IPS-18c (cell line): ENCODE measurements at regions not wholly inside any gene's neighbourhood (a gene's known extent, or its start where the extent isn't known, plus 50 kb on each side); places are given as distances from the start of the nearest gene placed in this dataset.

Experiments
- H3K4me3 ChIP-seq: 2 replicates; pipeline ENCODE4 v1.7.0; 2013; ENCODE audit warnings: low read depth, mild to moderate bottlenecking, low read length, moderate library complexity; ENCODE audit not compliant: insufficient read depth
- H3K9me3 ChIP-seq: one replicate; pipeline ENCODE4 v1.6.1; 2013; ENCODE audit warnings: mild to moderate bottlenecking, low read length, moderate library complexity; ENCODE audit not compliant: control insufficient read depth, insufficient read depth

- Histone ChIP-seq H3K9me3 (no peaks in the 10 kb centered on the region), H3K4me3 (no peak overlapping the region)
Observed at GRCh38 chr16:85420501-85421337, 192.4 kb upstream of the GSE1 start.

DNA sequence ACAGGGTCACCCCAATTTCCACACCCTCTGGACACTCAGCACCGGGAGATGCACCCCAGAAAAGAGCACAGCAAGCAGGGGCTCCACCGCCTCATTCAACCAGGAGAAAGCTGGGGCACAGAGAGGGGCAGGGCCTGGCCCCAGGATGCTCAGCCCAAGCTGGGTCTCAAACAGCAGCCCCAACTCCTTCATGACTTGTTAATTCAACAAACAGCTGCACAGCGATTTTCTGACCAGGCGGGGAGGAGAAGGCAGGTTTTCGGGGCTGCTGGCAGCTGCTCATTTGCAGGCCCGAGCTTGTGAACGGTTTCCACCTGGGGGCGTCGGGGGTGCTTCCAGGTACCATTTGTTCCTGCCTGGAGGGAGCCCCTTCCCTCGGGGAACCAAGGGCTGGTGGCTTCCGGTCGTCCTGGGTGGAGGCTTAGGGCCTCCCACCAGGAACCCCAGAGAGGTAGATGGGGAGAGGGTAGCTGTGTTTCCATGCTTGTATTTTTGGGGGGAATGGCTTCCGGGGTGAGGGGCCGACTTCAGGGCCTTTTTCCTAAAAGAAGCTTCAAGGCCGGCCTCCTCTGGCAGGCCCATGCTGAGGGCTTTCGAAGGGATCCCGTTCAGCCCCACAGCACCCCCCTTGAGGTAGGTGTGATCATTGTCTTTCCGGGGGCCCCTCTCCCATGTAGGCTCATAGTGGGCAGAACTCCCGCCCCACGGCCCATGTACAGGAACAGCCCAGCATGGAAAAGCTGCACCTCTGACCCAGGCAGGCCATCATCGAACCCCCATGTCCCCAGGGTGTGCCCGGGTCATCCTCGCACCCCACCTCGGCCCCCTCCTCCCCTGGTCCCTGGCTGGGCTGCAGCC is 191.6 kb upstream of the GSE1 start:
- no peaks in the 10 kb centered on the region for H3K9me3 ChIP-seq
- no peak overlapping the region for H3K4me3 ChIP-seq

DNA sequence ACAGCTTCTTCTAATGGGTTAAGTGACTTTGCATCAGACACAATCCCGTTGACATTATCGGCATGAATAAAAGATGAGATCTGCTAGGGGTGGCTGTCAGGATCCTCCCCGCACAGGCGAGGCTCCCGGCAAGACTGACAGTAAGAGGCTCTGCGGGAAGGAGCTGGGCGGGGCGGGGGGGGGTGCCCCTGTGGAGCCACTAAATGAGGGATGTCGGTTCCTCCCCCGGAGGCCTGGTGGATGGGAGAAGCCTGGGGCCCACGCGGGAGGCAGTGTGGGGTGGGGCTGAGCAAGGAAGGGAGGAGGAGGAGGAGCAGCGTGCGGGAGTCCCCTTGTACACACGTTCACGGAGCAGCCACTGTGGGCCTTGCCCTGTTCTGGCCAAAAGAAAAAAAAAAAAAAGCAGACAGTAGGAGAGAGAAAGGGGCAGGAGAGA is 190.9 kb upstream of the GSE1 start:
- H3K9me3 ChIP-seq = no peaks in the 10 kb centered on the region
- H3K4me3 ChIP-seq = no peak overlapping the region

- Histone ChIP-seq H3K4me3 (no peak overlapping the region), H3K9me3 (no peaks in the 10 kb centered on the region)
Observed at GRCh38 chr16:85422632-85423550, 190.2 kb upstream of the GSE1 start.

DNA sequence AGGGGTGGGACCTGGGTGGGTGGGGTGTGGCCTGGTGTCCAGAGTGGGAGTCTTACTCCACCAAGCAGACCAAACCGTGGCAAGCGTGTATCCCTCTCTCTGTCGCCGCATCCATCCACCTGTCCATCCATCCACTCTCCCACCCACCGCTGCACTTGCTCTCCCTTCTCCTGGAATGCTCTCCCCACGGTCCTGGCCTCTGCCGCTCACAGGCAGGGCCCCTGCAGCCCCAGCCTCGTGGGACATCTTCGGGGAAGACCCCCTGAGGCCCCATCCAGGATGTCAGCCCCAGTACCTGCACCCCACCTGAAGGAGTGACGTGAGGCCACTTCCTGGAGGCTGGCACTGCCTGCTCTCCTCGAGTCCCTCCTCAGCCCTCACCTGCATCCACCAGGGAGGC is 189.5 kb upstream of the GSE1 start:
- Histone ChIP-seq H3K4me3 (no peak overlapping the region), H3K9me3 (no peaks in the 10 kb centered on the region)

DNA sequence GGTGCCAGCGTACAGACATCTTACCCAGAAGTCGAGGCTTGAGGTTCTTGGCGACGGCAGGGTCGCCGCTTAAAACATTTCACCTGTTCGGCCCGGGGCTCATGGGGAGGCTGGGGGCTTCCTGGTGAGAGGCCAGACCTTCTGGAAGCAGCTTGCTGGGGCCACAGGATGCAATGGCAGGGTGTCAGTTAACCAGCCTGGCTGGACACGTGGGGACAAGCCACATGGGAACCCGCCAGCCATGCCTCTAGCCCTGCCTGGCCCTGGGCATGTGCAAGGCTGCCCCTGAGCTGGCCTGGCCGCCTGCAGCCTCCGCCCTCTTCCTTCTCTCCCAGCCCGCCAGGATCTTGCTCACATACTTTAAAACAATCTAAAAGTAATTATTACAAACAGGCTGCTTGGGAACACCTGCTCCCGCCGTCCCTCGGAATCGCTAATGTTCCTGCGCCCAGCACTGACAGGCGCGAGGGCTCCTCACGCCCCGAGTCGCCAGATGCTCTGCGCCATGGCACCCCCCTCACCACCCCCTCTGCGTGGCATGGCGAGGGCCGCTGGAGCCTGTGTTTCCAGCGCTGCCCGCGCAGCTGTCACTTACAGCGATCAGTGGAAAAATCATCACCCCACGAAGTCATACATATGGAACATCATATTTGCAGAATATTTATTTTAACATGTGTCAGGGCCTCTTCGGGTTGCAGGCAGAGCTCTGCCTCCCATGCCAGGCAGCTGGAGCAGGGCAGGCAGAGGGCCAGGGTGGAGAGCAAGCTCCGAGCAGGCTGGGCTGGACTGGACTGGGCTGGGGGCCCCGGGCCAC is 188.7 kb upstream of the GSE1 start:
- Histone ChIP-seq H3K9me3 (no peaks in the 10 kb centered on the region), H3K4me3 (no peak overlapping the region)

GRCh38 chr16:85425074-85425662 is 188.0 kb upstream of the GSE1 start:
- H3K9me3 ChIP-seq = no peaks in the 10 kb centered on the region

DNA sequence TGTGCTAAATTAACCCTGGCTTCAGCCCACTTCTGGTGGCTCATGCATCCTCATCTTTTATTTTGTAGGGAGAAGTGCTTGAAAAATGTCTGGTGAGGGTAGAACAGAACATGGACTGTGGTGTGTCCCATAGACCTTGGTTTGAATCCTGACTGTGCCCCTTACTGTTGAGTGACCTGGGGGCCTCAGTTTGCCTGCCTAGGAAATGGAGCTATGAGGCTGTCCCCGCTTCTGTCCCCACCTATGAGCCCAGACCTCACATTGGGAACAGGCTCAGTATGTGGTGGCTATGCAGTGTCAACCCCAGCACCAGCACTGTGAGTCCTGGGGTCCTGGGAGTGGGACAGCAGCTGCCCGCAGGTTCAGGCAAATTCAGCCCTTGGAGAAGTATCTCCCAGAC is 186.3 kb upstream of the GSE1 start:
- Histone ChIP-seq H3K4me3 (no peak overlapping the region), H3K9me3 (no peaks in the 10 kb centered on the region)

More at GRCh38 chr16:85425074-85425662, 188.0 kb upstream of the GSE1 start:
- no peak overlapping the region for H3K4me3 ChIP-seq

GRCh38 chr16:85428168-85428898 is 184.8 kb upstream of the GSE1 start:
- Histone ChIP-seq H3K4me3 (no peak overlapping the region), H3K9me3 (no peaks in the 10 kb centered on the region)

DNA sequence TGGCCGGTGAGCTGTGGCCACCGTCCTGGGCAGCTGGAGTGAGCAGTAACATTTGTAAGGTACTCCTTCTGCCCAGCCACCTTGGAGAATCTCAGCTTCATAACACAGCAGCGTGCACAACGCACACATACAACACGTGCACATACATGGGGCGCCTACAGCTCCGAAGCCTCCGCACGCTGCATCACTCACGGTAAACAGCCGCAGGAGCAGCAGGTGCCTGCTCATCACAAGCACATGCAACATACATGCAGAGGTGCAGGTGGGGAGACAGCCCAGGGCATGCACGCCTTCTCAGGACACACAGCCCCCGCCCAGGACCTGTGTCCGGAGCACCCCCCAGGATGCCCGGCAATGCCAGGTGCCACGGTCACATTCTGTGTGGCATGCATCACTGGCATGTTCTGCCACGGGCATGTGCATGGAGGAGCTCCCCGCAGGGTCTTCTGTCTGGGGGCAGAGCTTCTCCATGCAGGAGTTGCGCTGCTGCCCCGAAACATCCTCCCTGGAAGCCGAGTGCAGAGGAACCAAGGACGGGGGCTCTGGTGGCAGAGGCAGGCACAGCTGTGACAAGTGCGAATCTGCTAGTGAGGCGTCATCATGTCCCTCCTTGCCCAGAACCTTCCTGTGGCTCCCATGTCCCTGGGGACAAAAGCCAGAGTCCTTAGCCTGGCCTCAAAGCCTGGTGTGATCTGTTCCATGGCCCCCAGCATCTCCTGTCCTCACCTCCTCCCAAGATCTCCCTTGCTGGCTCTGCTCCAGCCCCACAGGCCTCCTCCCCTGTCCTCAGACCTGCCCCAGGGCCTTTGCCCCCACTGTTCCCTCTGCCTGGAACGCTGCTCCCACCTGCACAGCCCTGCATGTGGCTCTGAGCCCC is 184.0 kb upstream of the GSE1 start:
- Histone ChIP-seq H3K9me3 (no peaks in the 10 kb centered on the region), H3K4me3 (no peak overlapping the region)

DNA sequence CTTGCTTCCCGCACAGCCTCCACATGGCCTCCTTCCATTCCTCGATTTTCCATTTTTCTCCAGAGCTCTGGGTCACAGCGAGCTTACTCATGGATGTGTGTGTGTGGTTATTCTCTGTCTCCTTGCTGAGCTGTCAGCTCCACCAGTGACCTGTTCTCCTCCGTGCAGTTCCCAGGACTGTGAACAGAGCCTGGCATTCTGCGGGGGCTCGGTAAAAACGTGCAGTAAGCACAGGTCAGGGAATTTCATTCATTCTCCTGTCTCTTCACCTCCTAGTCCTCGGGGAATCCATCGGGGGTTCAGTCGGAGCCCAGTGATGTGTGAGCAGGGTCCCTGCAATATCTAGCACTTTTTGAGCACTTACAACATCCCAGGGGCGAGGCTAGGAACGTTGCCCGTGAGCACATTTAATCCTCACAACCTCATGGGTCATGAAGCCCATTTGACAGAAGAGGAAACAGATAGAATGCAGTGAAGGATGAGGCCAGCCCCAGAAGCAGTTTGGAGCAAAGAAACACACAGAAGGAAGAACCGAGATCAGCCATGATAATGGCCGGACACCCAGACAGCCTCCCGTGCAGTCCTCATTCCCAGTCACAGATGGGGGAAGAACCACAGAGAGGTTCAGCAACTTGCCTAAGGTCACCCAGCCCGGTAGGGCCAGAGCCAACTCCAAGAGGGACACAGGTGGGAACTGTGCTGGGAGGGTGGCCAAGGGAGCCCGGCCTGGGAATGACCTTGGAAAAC is 183.2 kb upstream of the GSE1 start:
- no peaks in the 10 kb centered on the region for H3K9me3 ChIP-seq
- no peak overlapping the region for H3K4me3 ChIP-seq

- no peak overlapping the region for H3K4me3 ChIP-seq
- no peaks in the 10 kb centered on the region for H3K9me3 ChIP-seq
Observed at GRCh38 chr16:85430523-85431421, 182.3 kb upstream of the GSE1 start.

DNA sequence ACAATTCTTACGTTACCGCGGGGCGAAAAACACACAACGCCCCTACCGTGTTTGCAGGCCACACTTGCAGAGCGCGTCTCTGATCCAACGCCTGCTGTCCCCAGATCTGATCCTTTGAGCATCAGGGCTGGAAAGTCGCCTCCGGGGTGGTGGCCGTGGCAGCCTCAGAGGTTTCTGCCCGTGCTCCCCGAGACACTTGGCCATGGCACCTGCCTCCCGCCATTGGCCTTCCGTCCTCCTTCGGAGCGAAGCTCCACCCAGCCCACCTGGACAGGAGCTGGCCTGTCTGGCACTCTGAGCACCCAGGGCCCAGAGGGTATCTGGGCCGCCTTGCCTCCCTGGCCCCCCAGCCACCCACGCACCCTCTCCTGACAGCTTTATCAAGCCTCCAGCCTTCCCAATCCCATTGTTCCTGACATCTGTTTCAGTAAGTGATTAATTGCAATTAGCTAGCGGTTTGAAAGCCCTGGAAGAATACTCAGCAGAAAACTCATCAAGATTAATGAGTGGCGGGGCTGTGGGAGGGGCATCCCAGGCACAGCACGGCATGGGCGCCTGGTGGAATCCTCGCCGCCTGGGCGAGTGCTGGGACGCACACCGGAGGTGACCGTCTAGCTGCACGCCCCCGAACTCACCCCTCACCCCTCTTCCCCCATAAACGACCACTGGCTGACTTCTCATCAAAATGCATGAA is 181.5 kb upstream of the GSE1 start:
- no peaks in the 10 kb centered on the region for H3K9me3 ChIP-seq
- no peak overlapping the region for H3K4me3 ChIP-seq
